Fibroblast of lung (primary cell): ENCODE measurements at regions not wholly inside any gene's neighbourhood (a gene's known extent, or its start where the extent isn't known, plus 50 kb on each side); places are given as distances from the start of the nearest gene placed in this dataset.

Source experiments
- DNase-seq, 2 donors: peaks; one replicate each; pipeline versions ENCODE4 v3.0.0 to v3.0.0-alpha.2; 2010; ENCODE audit warnings: low read depth in 2 of 2
- H2AFZ ChIP-seq: 2 replicates; pipeline ENCODE4 v1.5.1; 2012; ENCODE audit warnings: low read length, control low read depth, inconsistent platforms
- H3K27ac ChIP-seq: 2 replicates; pipeline ENCODE4 v1.5.1; 2011; ENCODE audit warnings: low read length, control low read depth; ENCODE audit not compliant: insufficient read depth
- H3K27me3 ChIP-seq: 2 replicates; pipeline ENCODE4 v1.5.1; 2011; ENCODE audit warnings: mild to moderate bottlenecking, low read length; ENCODE audit not compliant: control insufficient read depth, insufficient read depth
- H3K36me3 ChIP-seq: 2 replicates; pipeline ENCODE4 v1.5.1; 2011; ENCODE audit warnings: low read length; ENCODE audit not compliant: control insufficient read depth, insufficient read depth
- H3K4me1 ChIP-seq: 2 replicates; pipeline ENCODE4 v1.5.1; 2011; ENCODE audit warnings: low read length; ENCODE audit not compliant: control insufficient read depth, insufficient read depth; ENCODE audit errors: extremely low read depth
- H3K4me2 ChIP-seq: 2 replicates; pipeline ENCODE4 v1.5.1; 2011; ENCODE audit warnings: low read length, control low read depth; ENCODE audit not compliant: insufficient read depth; ENCODE audit errors: extremely low read depth
- H3K4me3 ChIP-seq, 4 experiments: fragments of 200-600 bp in 1 of 4; sonication (generic) in 1 of 4; replicated peaks in 1 of 4; 2 replicates each; pipeline ENCODE4 v1.5.1; 2011 to 2016; ENCODE audit warnings: low read length in 4 of 4, low read depth in 3 of 4, mild to moderate bottlenecking in 3 of 4, control low read depth in 2 of 4, inconsistent platforms in 1 of 4, mixed read lengths in 1 of 4; ENCODE audit not compliant: insufficient read depth in 1 of 4; ENCODE audit errors: control extremely low read depth in 1 of 4
- H3K79me2 ChIP-seq: 2 replicates; pipeline ENCODE4 v1.5.1; 2012; ENCODE audit warnings: mild to moderate bottlenecking, low read length, inconsistent platforms; ENCODE audit not compliant: control insufficient read depth, insufficient read depth
- H3K9ac ChIP-seq: 2 replicates; pipeline ENCODE4 v1.5.1; 2011; ENCODE audit warnings: mild to moderate bottlenecking, low read length, control low read depth; ENCODE audit not compliant: insufficient read depth
- H3K9me3 ChIP-seq: 2 replicates; pipeline ENCODE4 v1.5.1; 2012; ENCODE audit warnings: low read depth, low read length; ENCODE audit not compliant: control insufficient read depth, insufficient read depth
- H4K20me1 ChIP-seq: 2 replicates; pipeline ENCODE4 v1.5.1; 2011; ENCODE audit warnings: low read length; ENCODE audit not compliant: control insufficient read depth, insufficient read depth; ENCODE audit errors: extremely low read depth
- EZH2 ChIP-seq: IDR thresholded peaks from 2 replicates; pipeline ENCODE4 v1.5.1; 2012; ENCODE audit warnings: low read length, control low read depth, mild to moderate bottlenecking; ENCODE audit errors: missing control alignments
- TF ChIP-seq, protein P1 (sequence below), 2 donors: IDR thresholded peaks in 1 of 2; conservative IDR thresholded peaks in 1 of 2; 1 replicate in 1 of 2; 2 replicates in 1 of 2; pipeline ENCODE4 v1.5.1; 2011 to 2012; ENCODE audit warnings: low read length in 2 of 2, control low read depth in 1 of 2, inconsistent platforms in 1 of 2, low read depth in 1 of 2, mild to moderate bottlenecking in 1 of 2

DNA sequence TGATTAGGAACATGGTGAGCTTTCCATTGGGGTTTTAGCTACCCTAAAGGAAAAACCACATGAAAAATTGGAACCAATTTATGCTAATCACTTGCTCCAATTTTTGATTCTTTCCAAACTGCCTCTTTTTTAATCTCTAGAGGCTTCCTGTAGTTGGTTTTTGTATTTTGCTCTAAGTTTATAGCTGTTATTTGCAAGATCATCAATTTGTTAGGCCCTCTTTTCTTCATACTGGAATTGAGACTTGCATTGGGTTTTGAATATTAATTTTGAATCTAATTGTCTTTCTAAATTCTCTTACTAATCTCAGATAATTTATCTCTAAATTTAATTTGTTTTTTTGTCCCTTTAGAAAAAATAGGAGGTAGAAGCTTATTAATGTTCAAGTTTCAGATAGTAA lies 713.3 kb downstream of the REEP3 start:
- no peaks in the 10 kb centered on the region for H3K9me3 ChIP-seq
- no peaks in the 10 kb centered on the region for H3K79me2 ChIP-seq
- H2AFZ ChIP-seq = no peak overlapping the region
- H3K27me3 ChIP-seq = no peaks in the 10 kb centered on the region
- H3K27ac ChIP-seq = no peak overlapping the region
- no peak overlapping the region for H3K9ac ChIP-seq
- no peak overlapping the region for H3K4me2 ChIP-seq
- H3K4me3 ChIP-seq = no peak overlapping the region
- no peaks in the 10 kb centered on the region for H3K4me1 ChIP-seq
- H4K20me1 ChIP-seq = no peaks in the 10 kb centered on the region
- TF ChIP-seq EZH2 = no peak
- TF ChIP-seq, protein P1, sequence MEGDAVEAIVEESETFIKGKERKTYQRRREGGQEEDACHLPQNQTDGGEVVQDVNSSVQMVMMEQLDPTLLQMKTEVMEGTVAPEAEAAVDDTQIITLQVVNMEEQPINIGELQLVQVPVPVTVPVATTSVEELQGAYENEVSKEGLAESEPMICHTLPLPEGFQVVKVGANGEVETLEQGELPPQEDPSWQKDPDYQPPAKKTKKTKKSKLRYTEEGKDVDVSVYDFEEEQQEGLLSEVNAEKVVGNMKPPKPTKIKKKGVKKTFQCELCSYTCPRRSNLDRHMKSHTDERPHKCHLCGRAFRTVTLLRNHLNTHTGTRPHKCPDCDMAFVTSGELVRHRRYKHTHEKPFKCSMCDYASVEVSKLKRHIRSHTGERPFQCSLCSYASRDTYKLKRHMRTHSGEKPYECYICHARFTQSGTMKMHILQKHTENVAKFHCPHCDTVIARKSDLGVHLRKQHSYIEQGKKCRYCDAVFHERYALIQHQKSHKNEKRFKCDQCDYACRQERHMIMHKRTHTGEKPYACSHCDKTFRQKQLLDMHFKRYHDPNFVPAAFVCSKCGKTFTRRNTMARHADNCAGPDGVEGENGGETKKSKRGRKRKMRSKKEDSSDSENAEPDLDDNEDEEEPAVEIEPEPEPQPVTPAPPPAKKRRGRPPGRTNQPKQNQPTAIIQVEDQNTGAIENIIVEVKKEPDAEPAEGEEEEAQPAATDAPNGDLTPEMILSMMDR (conservative IDR thresholded peaks at IDR 0.05 in 1 of 2, IDR thresholded peaks at IDR 0.05 in 1 of 2; ENCODE audit: low read depth in 1 of 2, low read length in 2 of 2) = no peak
- H3K36me3 ChIP-seq = no peaks in the 10 kb centered on the region
- DNase-seq = no peak

DNA sequence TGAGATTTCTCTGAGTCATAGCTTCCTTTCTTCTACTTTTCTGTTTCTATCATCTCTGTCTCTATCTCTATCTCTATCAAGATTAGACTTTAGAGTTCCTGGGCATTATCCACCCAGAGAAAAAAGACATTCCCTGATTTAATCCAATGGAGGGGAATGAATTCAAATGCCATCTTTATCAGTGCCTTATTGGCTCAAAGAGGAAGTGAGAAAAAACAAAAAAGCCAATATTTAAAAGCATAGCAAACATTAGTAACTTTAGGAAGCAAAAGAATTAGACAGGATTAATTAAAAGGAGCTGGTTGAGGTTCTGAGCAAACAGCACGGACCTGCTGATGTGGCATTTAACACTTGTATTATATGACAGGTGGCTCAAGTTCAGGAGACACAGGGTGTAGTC lies 736.5 kb downstream of the REEP3 start:
- no peak overlapping the region for H3K4me3 ChIP-seq
- TF ChIP-seq, protein P1 (conservative IDR thresholded peaks at IDR 0.05 in 1 of 2, IDR thresholded peaks at IDR 0.05 in 1 of 2; ENCODE audit: low read depth in 1 of 2, low read length in 2 of 2) = no peak
- no peak for TF ChIP-seq EZH2
- no peak for DNase-seq

DNA sequence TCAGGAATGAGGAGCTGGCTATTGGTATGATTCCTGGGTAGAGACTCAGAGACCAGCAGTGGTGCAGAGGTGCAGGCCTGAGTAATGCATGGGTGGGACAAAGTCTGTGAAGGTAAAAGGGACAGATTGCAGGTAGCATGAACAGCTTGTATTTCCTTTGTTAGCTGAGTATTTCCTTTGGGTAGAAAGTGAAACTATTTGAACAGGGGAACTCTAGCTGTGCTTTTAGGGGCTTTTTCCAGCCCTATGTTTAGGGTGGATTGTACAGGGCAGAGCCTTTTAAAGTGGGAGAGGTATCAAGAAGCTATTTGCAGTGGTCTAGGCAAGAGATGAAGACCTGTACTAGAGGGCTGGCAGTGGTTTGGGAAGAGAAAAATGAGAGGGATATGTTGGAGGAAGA lies 739.9 kb downstream of the REEP3 start:
- Histone ChIP-seq H3K9me3 (no peaks in the 10 kb centered on the region), H4K20me1 (no peaks in the 10 kb centered on the region), H3K27ac (no peak overlapping the region), H3K9ac (no peak overlapping the region), H2AFZ (no peak overlapping the region), H3K27me3 (no peaks in the 10 kb centered on the region), H3K4me1 (no peaks in the 10 kb centered on the region), H3K4me2 (no peak overlapping the region), H3K79me2 (no peaks in the 10 kb centered on the region), H3K4me3 (no peak overlapping the region), H3K36me3 (no peaks in the 10 kb centered on the region)
- TF ChIP-seq, protein P1 (conservative IDR thresholded peaks at IDR 0.05 in 1 of 2, IDR thresholded peaks at IDR 0.05 in 1 of 2; ENCODE audit: low read depth in 1 of 2, low read length in 2 of 2) = no peak
- TF ChIP-seq EZH2 = no peak
- DNase-seq = no peak

More for the DNA sequence above, 736.5 kb downstream of the REEP3 start:
- Histone ChIP-seq H3K36me3 (no peaks in the 10 kb centered on the region), H3K4me2 (no peak overlapping the region), H2AFZ (no peak overlapping the region), H3K9ac (no peak overlapping the region), H4K20me1 (no peaks in the 10 kb centered on the region), H3K27ac (no peak overlapping the region), H3K9me3 (no peaks in the 10 kb centered on the region), H3K27me3 (no peaks in the 10 kb centered on the region), H3K79me2 (no peaks in the 10 kb centered on the region), H3K4me1 (no peaks in the 10 kb centered on the region)
